CD4-positive, alpha-beta T cell treated with Interleukin-17A for 4 hours (primary cell): ENCODE measurements at regions not wholly inside any gene's neighbourhood (a gene's known extent, or its start where the extent isn't known, plus 50 kb on each side); places are given as distances from the start of the nearest gene placed in this dataset.

ENCODE experiments used
- DNase-seq: peaks from one replicate; pipeline ENCODE4 v3.0.0-alpha.2; 2020; ENCODE audit warnings: mixed read lengths

- DNase-seq = no peak
Measured at GRCh38 chr14:85444635-85445034, 85.3 kb upstream of the FLRT2 start.

- DNase-seq = no peak
Measured at GRCh38 chr14:85445151-85445795, 84.7 kb upstream of the FLRT2 start.

GRCh38 chr14:85447883-85448282, 82.1 kb upstream of the FLRT2 start:
- no peak for DNase-seq

GRCh38 chr14:85451421-85451820, 78.5 kb upstream of the FLRT2 start:
- DNase-seq = no peak

GRCh38 chr14:85453401-85454225, 76.3 kb upstream of the FLRT2 start:
- DNase-seq = no peak

GRCh38 chr14:85454226-85454813, 75.6 kb upstream of the FLRT2 start:
- DNase-seq = no peak

- DNase-seq = no peak
Measured at GRCh38 chr14:85459361-85460000, 70.5 kb upstream of the FLRT2 start.

GRCh38 chr14:85461432-85462133, 68.4 kb upstream of the FLRT2 start:
- no peak for DNase-seq

- DNase-seq = no peak
Measured at GRCh38 chr14:85463512-85463911, 66.4 kb upstream of the FLRT2 start.

GRCh38 chr14:85464135-85464895, 65.6 kb upstream of the FLRT2 start:
- no peak for DNase-seq

- DNase-seq = no peak
Measured at GRCh38 chr14:85466678-85467077, 63.3 kb upstream of the FLRT2 start.

- DNase-seq = no peak
Measured at GRCh38 chr14:85468816-85469215, 61.1 kb upstream of the FLRT2 start.

GRCh38 chr14:85471156-85471555, 58.8 kb upstream of the FLRT2 start:
- DNase-seq = no peak

GRCh38 chr14:85471744-85472143, 58.2 kb upstream of the FLRT2 start:
- no peak for DNase-seq

GRCh38 chr14:85474431-85474830, 55.5 kb upstream of the FLRT2 start:
- DNase-seq = no peak

- no peak for DNase-seq
Measured at GRCh38 chr14:85475113-85475512, 54.8 kb upstream of the FLRT2 start.

GRCh38 chr14:85479306-85479705, 50.6 kb upstream of the FLRT2 start:
- no peak for DNase-seq

GRCh38 chr14:85479771-85480170, 50.2 kb upstream of the FLRT2 start:
- DNase-seq = no peak
